Endothelial cell of umbilical vein (primary cell): ENCODE measurements at regions not wholly inside any gene's neighbourhood (a gene's known extent, or its start where the extent isn't known, plus 50 kb on each side); places are given as distances from the start of the nearest gene placed in this dataset.

Experiments
- CTCF ChIP-seq, 2 donors: IDR thresholded peaks; 1 replicate in 1 of 2; 2 replicates in 1 of 2; pipeline ENCODE4 v1.5.1; 2011; ENCODE audit warnings: low read length in 2 of 2, mild to moderate bottlenecking in 2 of 2, moderate library complexity in 2 of 2, control low read depth in 1 of 2, inconsistent platforms in 1 of 2, low read depth in 1 of 2; ENCODE audit not compliant: insufficient read depth in 1 of 2; ENCODE audit errors: extremely low read depth in 1 of 2
- EZH2 ChIP-seq: IDR thresholded peaks from 2 replicates; pipeline ENCODE4 v1.6.1; 2012; ENCODE audit warnings: borderline replicate concordance, low read depth, mild to moderate bottlenecking, moderate library complexity, low read length, inconsistent platforms; ENCODE audit not compliant: severe bottlenecking
- MAX ChIP-seq: IDR thresholded peaks from 2 replicates; pipeline ENCODE4 v1.6.1; 2011; ENCODE audit not compliant: insufficient read depth, insufficient read length

GRCh38 chr4:10317345-10317744 is 139.9 kb downstream of the ZNF518B start:
- TF ChIP-seq CTCF (IDR thresholded peaks at IDR 0.05; ENCODE audit: extremely low read depth in 1 of 2, insufficient read depth in 1 of 2, low read depth in 1 of 2, low read length in 2 of 2) (no peak), EZH2 (no peak), MAX (no peak)
